ENCODE measurements at regions not wholly inside any gene's neighbourhood (a gene's known extent, or its start where the extent isn't known, plus 50 kb on each side); places are given as distances from the start of the nearest gene placed in this dataset.

- H3K27ac ChIP-seq = no peak overlapping the region
- H3K36me3 ChIP-seq = no peaks in the 10 kb centered on the region
- no peaks in the 10 kb centered on the region for H3K4me1 ChIP-seq
- no peak for TF ChIP-seq CTCF (IDR thresholded peaks at IDR 0.05)
- TF ChIP-seq EP300 (IDR thresholded peaks at IDR 0.05) = no peak
- no peak for TF ChIP-seq POLR2AphosphoS5 (IDR thresholded peaks at IDR 0.05)
- 24 to 69% methylated on average over 6 of the region's 6 CpGs for WGBS, 2 donors
- intact Hi-C loops (cut with DNase I) = no loop called here
- H3K4me3 ChIP-seq = no peak overlapping the region
- H3K27me3 ChIP-seq = no peaks in the 10 kb centered on the region
- H3K9me3 ChIP-seq = no peaks in the 10 kb centered on the region
- DNase-seq = no peak
These were observed 52.4 kb upstream of the PTMA start for GRCh38 chr2:231655894-231656293.

Small RNA genes lying in the stretch of these regions (small RNA-seq; reads per million reads assigned to genes)
- gene RN7SL499P = 0 to 0.07 (median 0.06) reads per million in 3 donors

Data from sigmoid colon (tissue), 6 donors.